Body of pancreas (tissue), 4 donors: ENCODE measurements at regions not wholly inside any gene's neighbourhood (a gene's known extent, or its start where the extent isn't known, plus 50 kb on each side); places are given as distances from the start of the nearest gene placed in this dataset.

Source experiments
- POLR2A ChIP-seq, 3 donors: fragments of 450-650 bp; IDR thresholded peaks; one replicate each; pipeline ENCODE4 v1.6.1; 2016; ENCODE audit warnings: antibody characterized with exemption in 3 of 3, mild to moderate bottlenecking in 2 of 3
- TF ChIP-seq, protein P1 (sequence below), 7 experiments: fragments of 450-650 bp in 4 of 7; fragments of 200-600 bp in 3 of 7; sonication (generic) in 3 of 7; IDR thresholded peaks; one replicate each; pipeline ENCODE4 v1.5.1; 2016 to 2019; ENCODE audit warnings: antibody characterized with exemption in 7 of 7

DNA sequence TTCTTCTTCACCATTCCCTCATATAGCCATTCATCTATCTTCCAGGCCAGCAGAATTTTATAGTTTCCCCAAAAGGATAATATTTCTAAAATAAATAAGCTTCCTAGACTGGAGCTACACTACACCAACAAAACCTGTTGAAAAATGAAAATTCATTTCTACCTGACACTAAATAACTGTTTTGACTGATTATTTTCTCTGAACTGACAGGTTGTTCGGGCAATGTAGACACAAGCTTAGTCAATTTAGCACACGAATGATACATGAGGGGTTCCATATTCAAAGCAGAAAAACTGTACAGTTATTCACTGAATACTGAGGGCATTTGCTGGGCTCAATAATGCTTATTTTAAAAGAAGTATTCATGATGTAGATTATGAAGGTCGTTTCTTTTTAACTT is 589.7 kb downstream of the LIG4 start:
- no peak for TF ChIP-seq POLR2A (IDR thresholded peaks at IDR 0.05)
- TF ChIP-seq, protein P1, sequence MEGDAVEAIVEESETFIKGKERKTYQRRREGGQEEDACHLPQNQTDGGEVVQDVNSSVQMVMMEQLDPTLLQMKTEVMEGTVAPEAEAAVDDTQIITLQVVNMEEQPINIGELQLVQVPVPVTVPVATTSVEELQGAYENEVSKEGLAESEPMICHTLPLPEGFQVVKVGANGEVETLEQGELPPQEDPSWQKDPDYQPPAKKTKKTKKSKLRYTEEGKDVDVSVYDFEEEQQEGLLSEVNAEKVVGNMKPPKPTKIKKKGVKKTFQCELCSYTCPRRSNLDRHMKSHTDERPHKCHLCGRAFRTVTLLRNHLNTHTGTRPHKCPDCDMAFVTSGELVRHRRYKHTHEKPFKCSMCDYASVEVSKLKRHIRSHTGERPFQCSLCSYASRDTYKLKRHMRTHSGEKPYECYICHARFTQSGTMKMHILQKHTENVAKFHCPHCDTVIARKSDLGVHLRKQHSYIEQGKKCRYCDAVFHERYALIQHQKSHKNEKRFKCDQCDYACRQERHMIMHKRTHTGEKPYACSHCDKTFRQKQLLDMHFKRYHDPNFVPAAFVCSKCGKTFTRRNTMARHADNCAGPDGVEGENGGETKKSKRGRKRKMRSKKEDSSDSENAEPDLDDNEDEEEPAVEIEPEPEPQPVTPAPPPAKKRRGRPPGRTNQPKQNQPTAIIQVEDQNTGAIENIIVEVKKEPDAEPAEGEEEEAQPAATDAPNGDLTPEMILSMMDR (IDR thresholded peaks at IDR 0.05): no peak
